ENCODE measurements at regions not wholly inside any gene's neighbourhood (a gene's known extent, or its start where the extent isn't known, plus 50 kb on each side); places are given as distances from the start of the nearest gene placed in this dataset.
A peak's percentile ranks its signal among the peaks of the same experiment; 100 is the strongest.

DNA sequence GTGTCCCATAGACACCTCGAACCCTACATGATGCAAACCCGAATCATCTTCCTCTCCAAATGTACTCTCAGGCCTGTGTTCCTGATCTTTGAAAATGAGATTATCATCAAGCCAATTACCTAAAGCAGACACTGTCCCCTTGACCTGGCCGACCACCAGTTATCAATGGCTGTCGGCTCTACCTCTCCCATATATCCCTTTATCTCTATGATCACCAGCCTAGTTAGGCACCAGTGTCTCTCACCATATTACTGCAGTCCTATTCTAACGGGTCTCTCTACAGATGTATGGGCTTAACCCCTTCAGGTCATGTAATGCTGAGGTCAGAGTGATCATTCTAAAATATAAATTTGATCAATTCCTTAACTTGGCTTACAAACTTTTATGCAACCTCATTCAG lies 234.9 kb upstream of the MARCKS start:
- no peaks in the 10 kb centered on the region for H3K27me3 ChIP-seq
- DNase-seq: no peak
- H3K4me1 ChIP-seq: no peaks in the 10 kb centered on the region
- H3K9me3 ChIP-seq: no peaks in the 10 kb centered on the region
- no peak overlapping the region for H3K27ac ChIP-seq
- no peaks in the 10 kb centered on the region for H3K36me3 ChIP-seq
- H3K4me3 ChIP-seq: no peak overlapping the region
- no peak for TF ChIP-seq POLR2A (IDR thresholded peaks at IDR 0.05)
- TF ChIP-seq, protein P1, sequence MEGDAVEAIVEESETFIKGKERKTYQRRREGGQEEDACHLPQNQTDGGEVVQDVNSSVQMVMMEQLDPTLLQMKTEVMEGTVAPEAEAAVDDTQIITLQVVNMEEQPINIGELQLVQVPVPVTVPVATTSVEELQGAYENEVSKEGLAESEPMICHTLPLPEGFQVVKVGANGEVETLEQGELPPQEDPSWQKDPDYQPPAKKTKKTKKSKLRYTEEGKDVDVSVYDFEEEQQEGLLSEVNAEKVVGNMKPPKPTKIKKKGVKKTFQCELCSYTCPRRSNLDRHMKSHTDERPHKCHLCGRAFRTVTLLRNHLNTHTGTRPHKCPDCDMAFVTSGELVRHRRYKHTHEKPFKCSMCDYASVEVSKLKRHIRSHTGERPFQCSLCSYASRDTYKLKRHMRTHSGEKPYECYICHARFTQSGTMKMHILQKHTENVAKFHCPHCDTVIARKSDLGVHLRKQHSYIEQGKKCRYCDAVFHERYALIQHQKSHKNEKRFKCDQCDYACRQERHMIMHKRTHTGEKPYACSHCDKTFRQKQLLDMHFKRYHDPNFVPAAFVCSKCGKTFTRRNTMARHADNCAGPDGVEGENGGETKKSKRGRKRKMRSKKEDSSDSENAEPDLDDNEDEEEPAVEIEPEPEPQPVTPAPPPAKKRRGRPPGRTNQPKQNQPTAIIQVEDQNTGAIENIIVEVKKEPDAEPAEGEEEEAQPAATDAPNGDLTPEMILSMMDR (IDR thresholded peaks at IDR 0.05): no peak

DNA sequence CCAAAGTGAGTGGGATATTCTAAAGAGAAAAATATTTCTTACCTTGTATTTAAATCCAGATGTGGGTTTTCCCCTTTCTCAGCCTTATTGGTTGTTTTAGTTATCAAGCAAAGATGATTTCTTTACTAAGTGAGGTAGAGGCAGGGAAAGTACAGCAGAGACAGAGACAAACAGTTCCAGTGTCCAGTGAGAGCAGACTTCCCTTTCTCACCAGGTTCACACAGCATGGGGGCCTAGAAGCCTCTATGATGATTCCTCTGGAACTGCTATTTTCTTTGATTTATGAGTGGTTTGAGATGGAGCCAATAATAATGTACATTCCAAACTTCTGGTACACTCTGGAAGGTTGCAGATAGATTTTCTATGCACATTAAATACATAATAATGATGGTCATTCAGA lies 234.0 kb upstream of the MARCKS start:
- TF ChIP-seq, protein P1 (IDR thresholded peaks at IDR 0.05): no peak
- TF ChIP-seq POLR2A (IDR thresholded peaks at IDR 0.05): no peak
- DNase-seq: no peak
- no peak overlapping the region for H3K4me3 ChIP-seq
- H3K27me3 ChIP-seq: no peaks in the 10 kb centered on the region
- no peaks in the 10 kb centered on the region for H3K9me3 ChIP-seq
- no peaks in the 10 kb centered on the region for H3K4me1 ChIP-seq
- H3K27ac ChIP-seq: no peak overlapping the region
- H3K36me3 ChIP-seq: no peaks in the 10 kb centered on the region

DNA sequence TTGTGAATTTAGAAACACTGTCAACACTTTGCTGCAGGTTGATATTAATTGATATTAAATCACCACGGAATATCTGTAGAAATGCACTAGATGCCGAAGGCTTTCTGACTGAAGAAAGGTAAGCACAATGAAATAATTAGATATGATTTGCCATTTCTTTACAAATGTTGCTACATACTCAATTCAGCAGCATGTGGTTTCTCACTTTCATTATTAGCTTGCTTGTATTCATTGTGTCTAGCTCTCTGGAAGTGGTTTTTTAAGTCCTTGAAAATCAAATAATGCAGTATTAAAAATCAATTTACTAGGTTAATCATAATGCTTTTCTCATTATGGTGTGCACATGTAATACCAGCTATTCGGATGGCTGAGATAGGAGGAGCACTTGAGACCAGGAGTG lies 231.3 kb upstream of the MARCKS start:
- TF ChIP-seq, protein P1 (IDR thresholded peaks at IDR 0.05): no peak
- H3K4me3 ChIP-seq: no peak overlapping the region
- peaks cover 0 to 9% (median 0%) of the 10 kb centered on the region in 4 donors for H3K4me1 ChIP-seq
- H3K36me3 ChIP-seq: no peaks in the 10 kb centered on the region
- H3K9me3 ChIP-seq: no peaks in the 10 kb centered on the region
- no peaks in the 10 kb centered on the region for H3K27me3 ChIP-seq
- H3K27ac ChIP-seq: no peak overlapping the region
- DNase-seq: no peak

DNA sequence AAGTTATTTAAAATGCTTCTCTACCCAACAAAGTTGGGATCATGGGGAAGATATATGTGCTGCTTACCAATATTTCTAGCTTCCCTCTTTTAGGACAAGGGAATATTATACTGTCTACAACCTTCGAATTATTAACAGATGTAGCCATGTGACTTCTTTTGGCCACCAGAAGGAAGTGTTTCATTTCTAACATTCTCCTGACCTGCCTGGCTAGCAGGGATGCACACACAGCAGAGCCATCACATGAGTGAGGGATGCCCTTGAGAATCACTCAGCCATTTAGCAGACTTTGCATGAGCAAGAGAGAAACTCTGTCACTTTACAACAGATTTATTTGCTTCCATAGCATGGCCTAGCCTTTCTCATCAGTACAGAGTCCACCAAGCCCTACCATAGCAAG lies 230.7 kb upstream of the MARCKS start:
- Histone ChIP-seq H3K27ac (peak overlapping the region in 1 of 4 donors; percentile 6), H3K4me1 (peaks cover 0 to 12% (median 1%) of the 10 kb centered on the region in 4 donors), H3K9me3 (no peaks in the 10 kb centered on the region), H3K4me3 (no peak overlapping the region), H3K36me3 (no peaks in the 10 kb centered on the region), H3K27me3 (no peaks in the 10 kb centered on the region)
- TF ChIP-seq, protein P1 (IDR thresholded peaks at IDR 0.05): peak in 1 of 6 experiments; percentile 6
- no peak for TF ChIP-seq POLR2A (IDR thresholded peaks at IDR 0.05)
- DNase-seq: peak in 1 of 3 donors; percentile 57

DNA sequence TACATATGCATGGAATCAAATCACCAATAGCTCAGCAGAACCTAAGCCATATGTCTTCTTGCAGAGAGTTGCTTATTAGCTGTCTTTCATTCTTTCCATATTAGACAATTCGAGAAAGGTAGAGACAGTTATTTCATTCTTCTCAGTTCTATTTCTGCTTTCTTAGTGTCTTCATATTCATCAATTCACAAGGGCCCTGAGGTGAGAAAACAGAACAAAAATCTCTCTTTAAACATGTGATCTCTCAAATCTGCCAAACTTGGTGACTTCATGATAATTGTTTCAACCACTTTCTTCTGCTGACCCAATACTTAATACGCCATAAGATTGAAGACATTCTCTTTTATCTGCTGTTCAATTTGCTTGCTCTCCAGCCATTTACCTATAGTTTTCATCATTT lies 229.7 kb upstream of the MARCKS start:
- Histone ChIP-seq H3K4me1 (peaks cover 0 to 21% (median 6%) of the 10 kb centered on the region in 4 donors), H3K4me3 (no peak overlapping the region), H3K27ac (no peak overlapping the region), H3K9me3 (no peaks in the 10 kb centered on the region), H3K36me3 (no peaks in the 10 kb centered on the region), H3K27me3 (no peaks in the 10 kb centered on the region)
- no peak for DNase-seq
- TF ChIP-seq, protein P1 (IDR thresholded peaks at IDR 0.05): no peak

DNA sequence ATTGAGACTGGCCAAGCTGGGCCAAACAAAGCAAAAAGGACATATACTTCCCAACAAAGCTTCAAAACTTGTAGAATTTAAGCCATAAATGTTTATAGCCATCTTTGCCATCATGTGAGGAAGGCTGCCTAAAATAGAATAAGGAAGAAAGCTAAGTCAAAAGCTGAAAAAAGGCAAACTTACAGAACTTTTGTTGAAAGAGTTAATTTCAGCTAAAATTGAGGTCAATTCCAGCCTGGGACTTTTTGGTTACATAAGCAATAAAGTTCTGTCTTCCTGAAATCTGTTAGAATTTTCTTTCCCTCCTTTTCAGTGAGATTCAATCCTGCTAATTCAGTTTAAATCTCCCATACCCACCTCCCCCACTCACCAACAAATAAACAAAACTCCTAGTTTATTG lies 227.9 kb upstream of the MARCKS start:
- no peak for DNase-seq
- H3K9me3 ChIP-seq: no peaks in the 10 kb centered on the region
- H3K27me3 ChIP-seq: no peaks in the 10 kb centered on the region
- TF ChIP-seq POLR2A (IDR thresholded peaks at IDR 0.05): no peak
- H3K36me3 ChIP-seq: no peaks in the 10 kb centered on the region
- H3K4me1 ChIP-seq: peaks cover 0 to 28% (median 12%) of the 10 kb centered on the region in 4 donors
- H3K4me3 ChIP-seq: no peak overlapping the region
- H3K27ac ChIP-seq: peak overlapping the region in 1 of 4 donors; percentile 6
